Prostate gland (tissue), 2 donors: ENCODE measurements at regions not wholly inside any gene's neighbourhood (a gene's known extent, or its start where the extent isn't known, plus 50 kb on each side); places are given as distances from the start of the nearest gene placed in this dataset.
"Not testable (repeated sequence)": the region's sequence is repeated elsewhere in the genome, so short reads cannot be mapped to it uniquely, and the experiment has no call there.

Experiments
- CTCF ChIP-seq, 4 experiments: fragments of 200-600 bp in 2 of 4; fragments of 450-650 bp in 2 of 4; sonication (generic) in 2 of 4; IDR thresholded peaks; 1 replicate in 3 of 4; 2 replicates in 1 of 4; pipeline ENCODE4 v1.5.1; 2016 to 2019; ENCODE audit warnings: antibody characterized with exemption in 4 of 4, mild to moderate bottlenecking in 2 of 4, moderate library complexity in 2 of 4
- POLR2A ChIP-seq: fragments of 450-650 bp; IDR thresholded peaks from one replicate; pipeline ENCODE4 v1.6.1; 2016; ENCODE audit warnings: antibody characterized with exemption, mild to moderate bottlenecking
- POLR2AphosphoS5 ChIP-seq: sonication (generic); formaldehyde crosslinking; IDR thresholded peaks from one replicate; pipeline ENCODE4 v1.6.1; 2017; ENCODE audit warnings: antibody characterized with exemption

GRCh38 chr9:39463696-39464095 lies 108.2 kb downstream of the SPATA31A1 start:
- TF ChIP-seq CTCF (IDR thresholded peaks at IDR 0.05); POLR2A; POLR2AphosphoS5: not testable (repeated sequence)
